SH-SY5Y (cell line): ENCODE measurements at regions not wholly inside any gene's neighbourhood (a gene's known extent, or its start where the extent isn't known, plus 50 kb on each side); places are given as distances from the start of the nearest gene placed in this dataset.

Experiments used
- GATA2 ChIP-seq: IDR thresholded peaks from 2 replicates; pipeline ENCODE4 v1.6.1; 2011; ENCODE audit warnings: mild to moderate bottlenecking, low read depth, low read length
- GATA3 ChIP-seq: IDR thresholded peaks from 2 replicates; pipeline ENCODE4 v1.6.1; 2011; ENCODE audit warnings: low read depth, mild to moderate bottlenecking, low read length, moderate library complexity

DNA sequence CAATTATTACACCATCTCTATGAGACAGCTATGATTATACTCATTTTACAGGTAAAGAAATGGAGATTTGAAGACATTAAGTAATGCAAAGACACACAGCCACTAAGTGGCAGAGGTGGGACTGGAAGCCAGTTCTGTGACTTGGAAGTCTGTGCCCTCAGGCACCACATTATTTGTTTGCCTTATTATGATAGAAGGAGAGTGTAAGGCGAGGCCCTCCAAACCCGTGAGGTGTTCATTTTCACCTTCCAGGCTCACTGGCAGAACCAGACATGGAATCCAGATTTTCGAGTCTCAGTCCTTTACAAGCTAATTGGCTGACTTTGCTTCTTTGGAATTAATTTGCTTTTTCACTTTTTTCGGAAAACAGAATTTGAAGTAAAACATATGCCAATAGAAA is 107.9 kb downstream of the CAND1 start:
- TF ChIP-seq GATA3 (no peak), GATA2 (no peak)
